H1 (cell line): ENCODE measurements at regions not wholly inside any gene's neighbourhood (a gene's known extent, or its start where the extent isn't known, plus 50 kb on each side); places are given as distances from the start of the nearest gene placed in this dataset.

Experiments
- BACH1 ChIP-seq: IDR thresholded peaks from 2 replicates; pipeline ENCODE4 v1.6.1; 2012; ENCODE audit warnings: low read length, improper control_type of control experiment
- BRCA1 ChIP-seq: IDR thresholded peaks from 2 replicates; pipeline ENCODE4 v1.6.1; 2012; ENCODE audit warnings: low read depth, low read length, improper control_type of control experiment
- CREB1 ChIP-seq: IDR thresholded peaks from 2 replicates; pipeline ENCODE4 v1.6.1; 2012; ENCODE audit warnings: inconsistent platforms
- EGR1 ChIP-seq: IDR thresholded peaks from 2 replicates; pipeline ENCODE4 v1.6.1; 2011; ENCODE audit warnings: low read depth, low read length, borderline replicate concordance
- HDAC6 ChIP-seq: IDR thresholded peaks from one replicate; pipeline ENCODE4 v1.7.1; 2012; ENCODE audit warnings: low read depth, mild to moderate bottlenecking, inconsistent platforms, low read length, moderate library complexity
- KDM4A ChIP-seq: IDR thresholded peaks from one replicate; pipeline ENCODE4 v1.7.1; 2012; ENCODE audit warnings: low read depth, mild to moderate bottlenecking, moderate library complexity, low read length, inconsistent platforms; ENCODE audit not compliant: severe bottlenecking
- PHF8 ChIP-seq: fragments of 200-600 bp; sonication (generic); conservative IDR thresholded peaks from 2 replicates; pipeline ENCODE4 v1.7.1; 2012; ENCODE audit warnings: low read depth, mild to moderate bottlenecking, inconsistent platforms, low read length, moderate library complexity
- RNF2 ChIP-seq: fragments of 200-900, 300-1000 bp; sonication (generic); IDR thresholded peaks from 2 replicates; pipeline ENCODE4 v1.7.1; 2016; ENCODE audit warnings: borderline replicate concordance, low read depth, mild to moderate bottlenecking, antibody characterized with exemption, low read length; ENCODE audit not compliant: poor library complexity, severe bottlenecking; ENCODE audit errors: missing control alignments
- SAP30 ChIP-seq: fragments of 300-600 bp; sonication (generic); IDR thresholded peaks from 2 replicates; pipeline ENCODE4 v1.7.1; 2012; ENCODE audit warnings: low read length, moderate library complexity, mild to moderate bottlenecking, inconsistent platforms; ENCODE audit not compliant: insufficient read depth, insufficient replicate concordance
- TF ChIP-seq, protein P1 (sequence below): fragments of 300-600 bp; sonication (generic); IDR thresholded peaks from 2 replicates; pipeline ENCODE4 v1.7.1; 2012; ENCODE audit warnings: low read length, moderate library complexity, mild to moderate bottlenecking, inconsistent platforms; ENCODE audit not compliant: insufficient replicate concordance

DNA sequence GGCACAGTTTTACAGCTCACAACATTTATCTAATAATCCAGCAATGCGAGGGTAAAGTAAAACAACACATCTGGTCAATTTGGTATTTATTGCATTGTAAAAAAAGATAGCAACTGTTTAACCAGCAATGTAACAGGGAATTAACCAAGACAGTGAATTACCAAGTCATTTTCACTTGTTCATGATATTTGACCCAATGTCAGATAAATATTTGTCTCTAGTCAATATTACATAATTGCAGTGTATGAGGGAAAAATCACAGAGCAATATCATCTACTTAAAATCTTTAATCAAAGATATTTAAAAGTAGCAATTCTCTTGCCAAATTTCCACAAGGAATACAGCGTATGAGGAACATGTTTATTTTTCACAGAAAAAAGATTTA is 1265.1 kb upstream of the CHAC2 start (continued):
- TF ChIP-seq, protein P1, sequence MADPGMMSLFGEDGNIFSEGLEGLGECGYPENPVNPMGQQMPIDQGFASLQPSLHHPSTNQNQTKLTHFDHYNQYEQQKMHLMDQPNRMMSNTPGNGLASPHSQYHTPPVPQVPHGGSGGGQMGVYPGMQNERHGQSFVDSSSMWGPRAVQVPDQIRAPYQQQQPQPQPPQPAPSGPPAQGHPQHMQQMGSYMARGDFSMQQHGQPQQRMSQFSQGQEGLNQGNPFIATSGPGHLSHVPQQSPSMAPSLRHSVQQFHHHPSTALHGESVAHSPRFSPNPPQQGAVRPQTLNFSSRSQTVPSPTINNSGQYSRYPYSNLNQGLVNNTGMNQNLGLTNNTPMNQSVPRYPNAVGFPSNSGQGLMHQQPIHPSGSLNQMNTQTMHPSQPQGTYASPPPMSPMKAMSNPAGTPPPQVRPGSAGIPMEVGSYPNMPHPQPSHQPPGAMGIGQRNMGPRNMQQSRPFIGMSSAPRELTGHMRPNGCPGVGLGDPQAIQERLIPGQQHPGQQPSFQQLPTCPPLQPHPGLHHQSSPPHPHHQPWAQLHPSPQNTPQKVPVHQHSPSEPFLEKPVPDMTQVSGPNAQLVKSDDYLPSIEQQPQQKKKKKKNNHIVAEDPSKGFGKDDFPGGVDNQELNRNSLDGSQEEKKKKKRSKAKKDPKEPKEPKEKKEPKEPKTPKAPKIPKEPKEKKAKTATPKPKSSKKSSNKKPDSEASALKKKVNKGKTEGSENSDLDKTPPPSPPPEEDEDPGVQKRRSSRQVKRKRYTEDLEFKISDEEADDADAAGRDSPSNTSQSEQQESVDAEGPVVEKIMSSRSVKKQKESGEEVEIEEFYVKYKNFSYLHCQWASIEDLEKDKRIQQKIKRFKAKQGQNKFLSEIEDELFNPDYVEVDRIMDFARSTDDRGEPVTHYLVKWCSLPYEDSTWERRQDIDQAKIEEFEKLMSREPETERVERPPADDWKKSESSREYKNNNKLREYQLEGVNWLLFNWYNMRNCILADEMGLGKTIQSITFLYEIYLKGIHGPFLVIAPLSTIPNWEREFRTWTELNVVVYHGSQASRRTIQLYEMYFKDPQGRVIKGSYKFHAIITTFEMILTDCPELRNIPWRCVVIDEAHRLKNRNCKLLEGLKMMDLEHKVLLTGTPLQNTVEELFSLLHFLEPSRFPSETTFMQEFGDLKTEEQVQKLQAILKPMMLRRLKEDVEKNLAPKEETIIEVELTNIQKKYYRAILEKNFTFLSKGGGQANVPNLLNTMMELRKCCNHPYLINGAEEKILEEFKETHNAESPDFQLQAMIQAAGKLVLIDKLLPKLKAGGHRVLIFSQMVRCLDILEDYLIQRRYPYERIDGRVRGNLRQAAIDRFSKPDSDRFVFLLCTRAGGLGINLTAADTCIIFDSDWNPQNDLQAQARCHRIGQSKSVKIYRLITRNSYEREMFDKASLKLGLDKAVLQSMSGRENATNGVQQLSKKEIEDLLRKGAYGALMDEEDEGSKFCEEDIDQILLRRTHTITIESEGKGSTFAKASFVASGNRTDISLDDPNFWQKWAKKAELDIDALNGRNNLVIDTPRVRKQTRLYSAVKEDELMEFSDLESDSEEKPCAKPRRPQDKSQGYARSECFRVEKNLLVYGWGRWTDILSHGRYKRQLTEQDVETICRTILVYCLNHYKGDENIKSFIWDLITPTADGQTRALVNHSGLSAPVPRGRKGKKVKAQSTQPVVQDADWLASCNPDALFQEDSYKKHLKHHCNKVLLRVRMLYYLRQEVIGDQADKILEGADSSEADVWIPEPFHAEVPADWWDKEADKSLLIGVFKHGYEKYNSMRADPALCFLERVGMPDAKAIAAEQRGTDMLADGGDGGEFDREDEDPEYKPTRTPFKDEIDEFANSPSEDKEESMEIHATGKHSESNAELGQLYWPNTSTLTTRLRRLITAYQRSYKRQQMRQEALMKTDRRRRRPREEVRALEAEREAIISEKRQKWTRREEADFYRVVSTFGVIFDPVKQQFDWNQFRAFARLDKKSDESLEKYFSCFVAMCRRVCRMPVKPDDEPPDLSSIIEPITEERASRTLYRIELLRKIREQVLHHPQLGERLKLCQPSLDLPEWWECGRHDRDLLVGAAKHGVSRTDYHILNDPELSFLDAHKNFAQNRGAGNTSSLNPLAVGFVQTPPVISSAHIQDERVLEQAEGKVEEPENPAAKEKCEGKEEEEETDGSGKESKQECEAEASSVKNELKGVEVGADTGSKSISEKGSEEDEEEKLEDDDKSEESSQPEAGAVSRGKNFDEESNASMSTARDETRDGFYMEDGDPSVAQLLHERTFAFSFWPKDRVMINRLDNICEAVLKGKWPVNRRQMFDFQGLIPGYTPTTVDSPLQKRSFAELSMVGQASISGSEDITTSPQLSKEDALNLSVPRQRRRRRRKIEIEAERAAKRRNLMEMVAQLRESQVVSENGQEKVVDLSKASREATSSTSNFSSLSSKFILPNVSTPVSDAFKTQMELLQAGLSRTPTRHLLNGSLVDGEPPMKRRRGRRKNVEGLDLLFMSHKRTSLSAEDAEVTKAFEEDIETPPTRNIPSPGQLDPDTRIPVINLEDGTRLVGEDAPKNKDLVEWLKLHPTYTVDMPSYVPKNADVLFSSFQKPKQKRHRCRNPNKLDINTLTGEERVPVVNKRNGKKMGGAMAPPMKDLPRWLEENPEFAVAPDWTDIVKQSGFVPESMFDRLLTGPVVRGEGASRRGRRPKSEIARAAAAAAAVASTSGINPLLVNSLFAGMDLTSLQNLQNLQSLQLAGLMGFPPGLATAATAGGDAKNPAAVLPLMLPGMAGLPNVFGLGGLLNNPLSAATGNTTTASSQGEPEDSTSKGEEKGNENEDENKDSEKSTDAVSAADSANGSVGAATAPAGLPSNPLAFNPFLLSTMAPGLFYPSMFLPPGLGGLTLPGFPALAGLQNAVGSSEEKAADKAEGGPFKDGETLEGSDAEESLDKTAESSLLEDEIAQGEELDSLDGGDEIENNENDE = no peak
- TF ChIP-seq EGR1 = no peak
- no peak for TF ChIP-seq SAP30
- TF ChIP-seq PHF8 = no peak
- no peak for TF ChIP-seq BACH1
- no peak for TF ChIP-seq HDAC6
- no peak for TF ChIP-seq RNF2
- no peak for TF ChIP-seq KDM4A
- no peak for TF ChIP-seq BRCA1
- no peak for TF ChIP-seq CREB1
